HG03575 (cell line): ENCODE measurements at regions not wholly inside any gene's neighbourhood (a gene's known extent, or its start where the extent isn't known, plus 50 kb on each side); places are given as distances from the start of the nearest gene placed in this dataset.

Experiments
- ATAC-seq: cut with Tn5 transposase; IDR thresholded peaks from one replicate; pipeline ENCODE4 v1.9.1; 2021; ENCODE audit not compliant: unreplicated experiment, insufficient number of reproducible peaks, low FRiP score; ENCODE audit errors: extremely low read depth

- no peak for ATAC-seq
Measured at GRCh38 chr2:163375472-163375871, 360.3 kb downstream of the FIGN start.

- ATAC-seq, result no peak
Measured at GRCh38 chr2:163375070-163375469, 360.7 kb downstream of the FIGN start.

- ATAC-seq, result no peak
Measured at GRCh38 chr2:163374282-163374681, 361.5 kb downstream of the FIGN start.

- ATAC-seq, result no peak
Measured at GRCh38 chr2:163373496-163373895, 362.3 kb downstream of the FIGN start.

GRCh38 chr2:163370169-163370886, 365.5 kb downstream of the FIGN start:
- ATAC-seq, result no peak

GRCh38 chr2:163369111-163369510, 366.7 kb downstream of the FIGN start:
- ATAC-seq, result no peak

GRCh38 chr2:163368655-163369054, 367.2 kb downstream of the FIGN start:
- ATAC-seq, result no peak

GRCh38 chr2:163367825-163368582, 367.8 kb downstream of the FIGN start:
- ATAC-seq, result no peak

- no peak for ATAC-seq
Measured at GRCh38 chr2:163364736-163365135, 371.1 kb downstream of the FIGN start.

GRCh38 chr2:163353551-163353950, 382.3 kb downstream of the FIGN start:
- no peak for ATAC-seq

GRCh38 chr2:163351966-163352365, 383.8 kb downstream of the FIGN start:
- no peak for ATAC-seq

- no peak for ATAC-seq
Measured at GRCh38 chr2:163351143-163351542, 384.7 kb downstream of the FIGN start.

- no peak for ATAC-seq
Measured at GRCh38 chr2:163348857-163349380, 386.9 kb downstream of the FIGN start.

GRCh38 chr2:163347982-163348856, 387.6 kb downstream of the FIGN start:
- ATAC-seq, result no peak

GRCh38 chr2:163345795-163346573, 389.8 kb downstream of the FIGN start:
- ATAC-seq, result peak; percentile 85

- ATAC-seq, result no peak
Measured at GRCh38 chr2:163343316-163343715, 392.5 kb downstream of the FIGN start.

GRCh38 chr2:163341426-163341825, 394.4 kb downstream of the FIGN start:
- no peak for ATAC-seq

GRCh38 chr2:163338270-163338669, 397.5 kb downstream of the FIGN start:
- ATAC-seq, result no peak

GRCh38 chr2:163324677-163325076, 411.1 kb downstream of the FIGN start:
- ATAC-seq, result no peak
